ENCODE measurements at regions not wholly inside any gene's neighbourhood (a gene's known extent, or its start where the extent isn't known, plus 50 kb on each side); places are given as distances from the start of the nearest gene placed in this dataset.
"Not testable (repeated sequence)": the region's sequence is repeated elsewhere in the genome, so short reads cannot be mapped to it uniquely, and the experiment has no call there.

GRCh38 chr9:15113288-15113687, 193.7 kb downstream of the TTC39B start:
- DNase-seq (ENCODE audit: extremely low read depth, low read depth): no peak

- DNase-seq (ENCODE audit: extremely low read depth, low read depth): no peak
Measured at GRCh38 chr9:15111071-15111470, 195.9 kb downstream of the TTC39B start.

GRCh38 chr9:15104826-15105420, 194.7 kb upstream of the FREM1 start:
- DNase-seq (ENCODE audit: extremely low read depth, low read depth): peak; percentile 25

- no peak for DNase-seq (ENCODE audit: extremely low read depth, low read depth)
Measured at GRCh38 chr9:15103290-15103689, 193.1 kb upstream of the FREM1 start.

GRCh38 chr9:15101095-15101494, 190.9 kb upstream of the FREM1 start:
- DNase-seq (ENCODE audit: extremely low read depth, low read depth): no peak

- no peak for DNase-seq (ENCODE audit: extremely low read depth, low read depth)
Measured at GRCh38 chr9:15100571-15100970, 190.3 kb upstream of the FREM1 start.

- DNase-seq (ENCODE audit: extremely low read depth, low read depth): no peak
Measured at GRCh38 chr9:15096972-15097371, 186.7 kb upstream of the FREM1 start.

GRCh38 chr9:15086778-15087324, 176.6 kb upstream of the FREM1 start:
- DNase-seq (ENCODE audit: extremely low read depth, low read depth): no peak

GRCh38 chr9:15086156-15086763, 176.0 kb upstream of the FREM1 start:
- DNase-seq (ENCODE audit: extremely low read depth, low read depth): no peak

- no peak for DNase-seq (ENCODE audit: extremely low read depth, low read depth)
Measured at GRCh38 chr9:15081021-15081753, 171.0 kb upstream of the FREM1 start.

GRCh38 chr9:15080401-15080800, 170.2 kb upstream of the FREM1 start:
- DNase-seq (ENCODE audit: extremely low read depth, low read depth): no peak

GRCh38 chr9:15079989-15080388, 169.8 kb upstream of the FREM1 start:
- DNase-seq (ENCODE audit: extremely low read depth, low read depth): no peak

GRCh38 chr9:15077946-15078729, 167.9 kb upstream of the FREM1 start:
- DNase-seq (ENCODE audit: extremely low read depth, low read depth): no peak

GRCh38 chr9:15073620-15074019, 163.4 kb upstream of the FREM1 start:
- no peak for DNase-seq (ENCODE audit: extremely low read depth, low read depth)

- DNase-seq (ENCODE audit: extremely low read depth, low read depth): no peak
Measured at GRCh38 chr9:15070716-15071115, 160.5 kb upstream of the FREM1 start.

- DNase-seq (ENCODE audit: extremely low read depth, low read depth): no peak
Measured at GRCh38 chr9:15069106-15069505, 158.9 kb upstream of the FREM1 start.

GRCh38 chr9:15068261-15068660, 158.0 kb upstream of the FREM1 start:
- DNase-seq (ENCODE audit: extremely low read depth, low read depth): no peak

GRCh38 chr9:15059003-15059402, 148.8 kb upstream of the FREM1 start:
- DNase-seq (ENCODE audit: extremely low read depth, low read depth): no peak

GRCh38 chr9:15058236-15058635, 148.0 kb upstream of the FREM1 start:
- no peak for DNase-seq (ENCODE audit: extremely low read depth, low read depth)

GRCh38 chr9:15055284-15055683, 145.1 kb upstream of the FREM1 start:
- not testable (repeated sequence) for DNase-seq (ENCODE audit: extremely low read depth, low read depth)

- no peak for DNase-seq (ENCODE audit: extremely low read depth, low read depth)
Measured at GRCh38 chr9:15048772-15049171, 138.5 kb upstream of the FREM1 start.
